ENCODE measurements at regions not wholly inside any gene's neighbourhood (a gene's known extent, or its start where the extent isn't known, plus 50 kb on each side); places are given as distances from the start of the nearest gene placed in this dataset.

- DNase-seq, result no peak
These were observed 336.6 kb downstream of the SMAD2 start for GRCh38 chr18:47593744-47594472.

GRCh38 chr18:47591429-47591828 is 339.0 kb downstream of the SMAD2 start:
- DNase-seq, result no peak

GRCh38 chr18:47587587-47587986 is 336.1 kb upstream of the SKOR2 start:
- no peak for DNase-seq

- DNase-seq, result no peak
These were observed 335.1 kb upstream of the SKOR2 start for GRCh38 chr18:47586418-47587070.

- no peak for DNase-seq
These were observed 334.5 kb upstream of the SKOR2 start for GRCh38 chr18:47585914-47586313.

GRCh38 chr18:47585136-47585535 is 333.7 kb upstream of the SKOR2 start:
- DNase-seq, result no peak

- DNase-seq, result peak; percentile 80
These were observed 330.6 kb upstream of the SKOR2 start for GRCh38 chr18:47582093-47582492.

- no peak for DNase-seq
These were observed 326.1 kb upstream of the SKOR2 start for GRCh38 chr18:47577520-47577919.

GRCh38 chr18:47574966-47575365 is 323.5 kb upstream of the SKOR2 start:
- DNase-seq, result no peak

- DNase-seq, result no peak
These were observed 320.5 kb upstream of the SKOR2 start for GRCh38 chr18:47571957-47572356.

- no peak for DNase-seq
These were observed 315.3 kb upstream of the SKOR2 start for GRCh38 chr18:47566809-47567208.

- peak; percentile 48 for DNase-seq
These were observed 309.6 kb upstream of the SKOR2 start for GRCh38 chr18:47560723-47561715.

- DNase-seq, result peak; percentile 87
These were observed 306.8 kb upstream of the SKOR2 start for GRCh38 chr18:47558110-47558750.

GRCh38 chr18:47557160-47557559 is 305.7 kb upstream of the SKOR2 start:
- DNase-seq, result no peak

GRCh38 chr18:47552783-47553182 is 301.3 kb upstream of the SKOR2 start:
- no peak for DNase-seq

GRCh38 chr18:47550611-47551010 is 299.2 kb upstream of the SKOR2 start:
- no peak for DNase-seq

- no peak for DNase-seq
These were observed 297.6 kb upstream of the SKOR2 start for GRCh38 chr18:47549021-47549540.

- no peak for DNase-seq
These were observed 296.2 kb upstream of the SKOR2 start for GRCh38 chr18:47547539-47548202.

GRCh38 chr18:47545613-47546012 is 294.2 kb upstream of the SKOR2 start:
- no peak for DNase-seq

- no peak for DNase-seq
These were observed 291.6 kb upstream of the SKOR2 start for GRCh38 chr18:47543080-47543479.

GRCh38 chr18:47542551-47542950 is 291.1 kb upstream of the SKOR2 start:
- no peak for DNase-seq

- peak; percentile 49 for DNase-seq
These were observed 280.3 kb upstream of the SKOR2 start for GRCh38 chr18:47531717-47532116.

All from islet precursor cell (in vitro differentiated cells).